Esophagus (tissue), 2 donors: ENCODE measurements at regions not wholly inside any gene's neighbourhood (a gene's known extent, or its start where the extent isn't known, plus 50 kb on each side); places are given as distances from the start of the nearest gene placed in this dataset.

Experiments used
- H3K27ac ChIP-seq, 2 donors: one replicate each; pipeline ENCODE4 v1.5.1; 2013; ENCODE audit warnings: low read depth in 2 of 2, mild to moderate bottlenecking in 2 of 2, inconsistent platforms in 1 of 2, low read length in 1 of 2, moderate library complexity in 1 of 2
- H3K27me3 ChIP-seq, 2 donors: one replicate each; pipeline ENCODE4 v1.6.1; 2013; ENCODE audit warnings: low read length in 2 of 2, control low read depth in 1 of 2, mild to moderate bottlenecking in 1 of 2; ENCODE audit not compliant: insufficient read depth in 2 of 2, control insufficient read depth in 1 of 2
- H3K36me3 ChIP-seq, 2 donors: one replicate each; pipeline ENCODE4 v1.6.1; 2013; ENCODE audit warnings: low read length in 1 of 2; ENCODE audit not compliant: control insufficient read depth in 2 of 2, insufficient read depth in 2 of 2
- H3K4me1 ChIP-seq, 2 donors: one replicate each; pipeline ENCODE4 v1.6.1; 2013; ENCODE audit warnings: low read length in 1 of 2; ENCODE audit not compliant: control insufficient read depth in 2 of 2, insufficient read depth in 2 of 2
- H3K4me3 ChIP-seq, 2 donors: one replicate each; pipeline ENCODE4 v1.5.1; 2013; ENCODE audit warnings: low read length in 2 of 2, mild to moderate bottlenecking in 2 of 2, low read depth in 1 of 2, moderate library complexity in 1 of 2
- H3K9me3 ChIP-seq, 2 donors: one replicate each; pipeline ENCODE4 v1.6.1; 2013; ENCODE audit warnings: mild to moderate bottlenecking in 2 of 2, low read depth in 1 of 2, low read length in 1 of 2, moderate library complexity in 1 of 2; ENCODE audit not compliant: control insufficient read depth in 2 of 2, insufficient read depth in 1 of 2
- WGBS, 2 donors: extraction: QIAGEN DNeasy Blood & Tissue Kit; methylation state at CpG; one replicate each; pipeline ENCODE4 v1.1.7; 2013; 5-methylcytosine and 5-hydroxymethylcytosine counted together
- donor health status: healthy with polysubstance abuse.
- donor health status: Bipolar disorder and iron deficiency.

GRCh38 chr17:15000661-15001060, 264.5 kb downstream of the PMP22 start:
- no peak overlapping the region for H3K4me3 ChIP-seq
- no peaks in the 10 kb centered on the region for H3K9me3 ChIP-seq
- no peak overlapping the region for H3K27ac ChIP-seq
- no peaks in the 10 kb centered on the region for H3K36me3 ChIP-seq
- H3K4me1 ChIP-seq, result no peaks in the 10 kb centered on the region
- no peaks in the 10 kb centered on the region for H3K27me3 ChIP-seq

GRCh38 chr17:14997290-14997689, 267.8 kb downstream of the PMP22 start:
- 87 to 93% methylated on average over 2 of the region's 2 CpGs for WGBS, 2 donors
- Histone ChIP-seq H3K9me3 (no peaks in the 10 kb centered on the region), H3K27ac (no peak overlapping the region), H3K36me3 (no peaks in the 10 kb centered on the region), H3K4me3 (no peak overlapping the region), H3K4me1 (no peaks in the 10 kb centered on the region), H3K27me3 (no peaks in the 10 kb centered on the region)

DNA sequence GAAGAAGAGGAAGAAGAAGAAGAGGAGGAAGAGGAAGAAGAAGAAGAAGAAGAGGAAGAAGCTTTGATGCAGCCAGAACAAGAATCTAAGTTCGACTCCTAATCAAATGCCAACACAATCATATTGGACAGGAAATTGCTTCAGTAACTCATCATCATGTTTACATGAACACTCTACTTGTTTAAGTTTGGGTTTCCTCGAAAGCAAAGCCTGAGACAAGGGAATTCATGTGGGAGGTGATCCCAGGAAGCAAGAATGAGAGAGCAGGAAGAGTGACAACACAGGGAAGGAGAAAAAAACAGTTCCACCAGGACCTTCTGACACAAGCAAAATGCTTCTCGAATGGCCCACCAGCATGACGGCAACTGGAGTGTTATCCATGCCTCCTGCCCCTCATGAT, 279.0 kb downstream of the PMP22 start:
- Histone ChIP-seq H3K27me3 (no peaks in the 10 kb centered on the region), H3K9me3 (no peaks in the 10 kb centered on the region), H3K27ac (no peak overlapping the region), H3K36me3 (no peaks in the 10 kb centered on the region), H3K4me3 (no peak overlapping the region), H3K4me1 (no peaks in the 10 kb centered on the region)
- 57 to 64% methylated on average over 4 of the region's 4 CpGs for WGBS, 2 donors

GRCh38 chr17:14972844-14973243, 292.3 kb downstream of the PMP22 start:
- no peak overlapping the region for H3K27ac ChIP-seq
- peaks cover 0 to 5% of the 10 kb centered on the region in 2 donors for H3K27me3 ChIP-seq
- WGBS, 2 donors, result 72 to 74% methylated on average over 2 of the region's 2 CpGs
- H3K36me3 ChIP-seq, result no peaks in the 10 kb centered on the region
- H3K4me1 ChIP-seq, result no peaks in the 10 kb centered on the region
- H3K9me3 ChIP-seq, result peaks cover 5 to 6% of the 10 kb centered on the region in 2 donors
- H3K4me3 ChIP-seq, result no peak overlapping the region

- Histone ChIP-seq H3K36me3 (no peaks in the 10 kb centered on the region), H3K4me1 (no peaks in the 10 kb centered on the region), H3K4me3 (no peak overlapping the region), H3K9me3 (peaks cover 5 to 8% of the 10 kb centered on the region in 2 donors), H3K27ac (no peak overlapping the region), H3K27me3 (peaks cover 0 to 5% of the 10 kb centered on the region in 2 donors)
These were observed 294.1 kb downstream of the PMP22 start for GRCh38 chr17:14971054-14971453.

DNA sequence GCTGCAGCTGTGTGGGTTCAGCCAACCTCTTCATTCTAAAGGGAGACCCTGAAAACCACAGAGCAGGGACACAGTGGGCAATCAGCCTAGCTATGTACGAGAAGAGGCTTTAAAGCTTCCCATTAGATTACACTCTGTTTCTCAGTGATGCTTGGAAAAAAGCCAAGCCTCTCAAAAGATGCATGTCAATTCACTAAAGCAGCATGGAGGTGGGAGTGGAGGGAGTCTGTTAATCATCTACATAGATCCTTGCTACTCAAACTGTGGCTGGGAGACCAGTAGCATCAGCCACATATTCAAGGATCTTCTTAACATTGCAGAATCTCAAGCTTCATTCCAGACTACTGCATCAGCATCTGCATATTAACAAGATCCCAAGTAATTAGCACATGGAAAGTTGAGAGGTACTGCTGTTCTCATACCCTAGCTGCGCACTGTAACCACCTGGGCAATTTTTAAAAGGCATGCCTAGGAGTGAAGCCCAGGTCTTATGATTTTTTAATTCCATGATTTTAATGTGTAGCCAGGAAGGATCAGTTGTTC, 305.9 kb downstream of the PMP22 start:
- Histone ChIP-seq H3K4me3 (no peak overlapping the region), H3K27ac (no peak overlapping the region), H3K27me3 (peaks cover 0 to 2% of the 10 kb centered on the region in 2 donors), H3K36me3 (no peaks in the 10 kb centered on the region), H3K9me3 (no peaks in the 10 kb centered on the region), H3K4me1 (no peaks in the 10 kb centered on the region)
- WGBS, 2 donors, result 65 to 69% methylated on average over 2 of the region's 2 CpGs

DNA sequence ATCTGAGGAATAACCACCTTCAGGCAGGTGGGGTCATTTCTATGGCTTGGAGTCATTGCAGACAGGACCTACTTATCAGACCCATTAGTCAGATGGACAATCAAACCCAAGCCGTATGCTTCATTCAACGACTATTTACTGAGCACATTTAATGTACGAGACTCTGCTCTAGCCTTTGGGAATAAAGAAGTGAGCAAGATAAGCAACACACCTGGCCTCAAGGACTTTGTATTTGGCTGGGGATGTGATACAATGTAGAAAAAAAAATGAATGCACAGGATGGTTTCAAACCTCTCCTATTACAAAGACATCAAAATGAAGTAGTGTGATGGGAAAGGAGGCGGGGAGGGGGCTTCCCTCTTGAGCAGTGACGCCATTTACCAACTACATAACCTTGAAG, 311.7 kb downstream of the PMP22 start:
- no peak overlapping the region for H3K27ac ChIP-seq
- no peaks in the 10 kb centered on the region for H3K27me3 ChIP-seq
- WGBS, 2 donors, result 81 to 84% methylated on average over 5 of the region's 5 CpGs

GRCh38 chr17:14950686-14951085, 314.4 kb downstream of the PMP22 start:
- Histone ChIP-seq H3K4me3 (no peak overlapping the region), H3K36me3 (no peaks in the 10 kb centered on the region), H3K4me1 (no peaks in the 10 kb centered on the region), H3K9me3 (no peaks in the 10 kb centered on the region), H3K27ac (no peak overlapping the region), H3K27me3 (no peaks in the 10 kb centered on the region)
- WGBS, 2 donors, result 84 to 93% methylated on average over 2 of the region's 2 CpGs

More for the DNA sequence above, 311.7 kb downstream of the PMP22 start:
- no peaks in the 10 kb centered on the region for H3K4me1 ChIP-seq
- no peak overlapping the region for H3K4me3 ChIP-seq
- H3K9me3 ChIP-seq, result no peaks in the 10 kb centered on the region
- H3K36me3 ChIP-seq, result no peaks in the 10 kb centered on the region

- H3K4me1 ChIP-seq, result no peaks in the 10 kb centered on the region
- H3K4me3 ChIP-seq, result no peak overlapping the region
- no peaks in the 10 kb centered on the region for H3K36me3 ChIP-seq
- no peak overlapping the region for H3K27ac ChIP-seq
- no peaks in the 10 kb centered on the region for H3K27me3 ChIP-seq
- H3K9me3 ChIP-seq, result no peaks in the 10 kb centered on the region
- 65 to 66% methylated on average over 3 of the region's 3 CpGs for WGBS, 2 donors
These were observed 314.9 kb downstream of the PMP22 start for GRCh38 chr17:14950216-14950615.

DNA sequence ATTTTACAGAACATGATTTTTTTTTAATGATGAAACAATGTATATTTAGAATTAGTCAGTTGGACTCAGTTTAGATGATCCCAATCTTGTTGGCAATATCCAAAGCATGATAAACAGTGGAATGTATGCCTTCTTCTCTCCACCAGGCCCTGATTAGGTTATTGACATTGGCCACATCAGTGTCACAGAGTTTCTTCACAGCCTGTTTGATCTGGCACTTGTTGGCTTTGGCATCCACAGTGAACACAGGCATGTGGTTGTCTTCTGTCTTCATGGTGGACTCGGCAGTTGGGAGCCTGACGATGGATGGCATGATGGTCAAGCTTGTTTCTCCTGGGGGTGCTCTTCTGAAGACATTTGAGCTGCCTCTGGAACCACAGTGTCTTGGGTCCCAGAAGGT, 317.5 kb downstream of the PMP22 start:
- no peaks in the 10 kb centered on the region for H3K9me3 ChIP-seq
- H3K27ac ChIP-seq, result no peak overlapping the region
- no peaks in the 10 kb centered on the region for H3K4me1 ChIP-seq
- no peaks in the 10 kb centered on the region for H3K27me3 ChIP-seq
- no peaks in the 10 kb centered on the region for H3K36me3 ChIP-seq
- whole genome bisulfite sequencing, 2 donors, result 88 to 97% methylated on average over 2 of the region's 2 CpGs
- no peak overlapping the region for H3K4me3 ChIP-seq
